ENCODE measurements at regions not wholly inside any gene's neighbourhood (a gene's known extent, or its start where the extent isn't known, plus 50 kb on each side); places are given as distances from the start of the nearest gene placed in this dataset.

GRCh38 chr6:23088761-23089160 lies 519.4 kb downstream of the HDGFL1 start:
- ChIA-PET CTCF (no interaction called here), POLR2A (no interaction called here), RAD21 (ENCODE audit: low non-redundant PET in 1 of 2, low total read pairs in 2 of 2, uncharacterized antibody in 2 of 2, unreplicated experiment in 2 of 2) (no interaction called here)
- Histone ChIP-seq H3K4me3 (replicated peaks in 1 of 2; ENCODE audit: low read depth in 1 of 2, low read length in 2 of 2) (no peak overlapping the region), H3K9ac (ENCODE audit: low read length) (no peak overlapping the region), H3K27ac (ENCODE audit: low read depth, low read length) (no peak overlapping the region), H3K79me2 (ENCODE audit: insufficient read depth, low read length) (no peaks in the 10 kb centered on the region), H3K4me2 (ENCODE audit: low read length) (no peak overlapping the region), H3K4me1 (ENCODE audit: control insufficient read depth in 1 of 2, insufficient read depth in 2 of 2, low read length in 2 of 2) (no peaks in the 10 kb centered on the region), H2AFZ (ENCODE audit: low read depth, low read length, poor library complexity, severe bottlenecking) (no peak overlapping the region), H4K20me1 (ENCODE audit: insufficient read depth) (no peaks in the 10 kb centered on the region), H3K9me2 (ENCODE audit: insufficient read depth) (no peaks in the 10 kb centered on the region), H3K36me3 (ENCODE audit: control insufficient read depth in 1 of 2, insufficient read depth in 2 of 2, low read length in 2 of 2) (no peaks in the 10 kb centered on the region), H3K27me3 (ENCODE audit: insufficient read depth, low read length) (no peaks in the 10 kb centered on the region), H3K9me3 (ENCODE audit: control insufficient read depth in 1 of 2, insufficient read depth in 1 of 2, low read depth in 1 of 2, low read length in 2 of 2) (no peaks in the 10 kb centered on the region)
- no peak for TF ChIP-seq EGR1 (IDR thresholded peaks at IDR 0.05; ENCODE audit: low read depth)
- no peak for TF ChIP-seq CEBPB (IDR thresholded peaks at IDR 0.05; ENCODE audit: low read depth)
- no peak for TF ChIP-seq POLR2A (IDR thresholded peaks at IDR 0.05; ENCODE audit: borderline replicate concordance, extremely low read depth, insufficient read depth, insufficient read length)
- no peak for TF ChIP-seq MAX (IDR thresholded peaks at IDR 0.05)
- no peak for TF ChIP-seq EZH2 (IDR thresholded peaks at IDR 0.05)
- no peak for TF ChIP-seq ZNF274 (IDR thresholded peaks at IDR 0.05; ENCODE audit: low read depth, low read length)
- no peak for TF ChIP-seq YY1 (IDR thresholded peaks at IDR 0.05; ENCODE audit: extremely low read depth, insufficient replicate concordance, low read depth, low read length)
- no peak for TF ChIP-seq CTCF (IDR thresholded peaks at IDR 0.05 in 2 of 3, conservative IDR thresholded peaks at IDR 0.05 in 1 of 3; ENCODE audit: borderline replicate concordance in 1 of 3, insufficient read depth in 1 of 3, low read depth in 2 of 3, low read length in 2 of 3)
- TF ChIP-seq REST (IDR thresholded peaks at IDR 0.05; ENCODE audit: low read depth): no peak
- no peak for TF ChIP-seq SIN3A (IDR thresholded peaks at IDR 0.05; ENCODE audit: low read depth)
- no peak for TF ChIP-seq FOSL1 (IDR thresholded peaks at IDR 0.05; ENCODE audit: low read depth)
- no peak for TF ChIP-seq ELF1 (IDR thresholded peaks at IDR 0.05; ENCODE audit: borderline replicate concordance, low read depth)
- TF ChIP-seq SP1 (IDR thresholded peaks at IDR 0.05; ENCODE audit: low read depth): no peak
- DNase-seq (ENCODE audit: low read depth, low spot score) (no peak), ATAC-seq (no peak)
- no TSS peak for BruUV-seq (replicated peaks)
- intact Hi-C loops (cut with micrococcal nuclease): no loop called here
